H54 (cell line): ENCODE measurements at regions not wholly inside any gene's neighbourhood (a gene's known extent, or its start where the extent isn't known, plus 50 kb on each side); places are given as distances from the start of the nearest gene placed in this dataset.

Source experiments
- DNase-seq: peaks from one replicate; pipeline ENCODE4 v3.0.0; 2011; ENCODE audit warnings: low spot score, mixed read lengths; ENCODE audit not compliant: insufficient read length
- FAIRE-seq: peaks from 3 replicates; lab custom pipeline; 2011; peaks lifted over from hg19 to GRCh38; lab: Jason Lieb, UNC
- POLR2A ChIP-seq: IDR thresholded peaks from 2 replicates; pipeline ENCODE4 v1.6.1; 2011; ENCODE audit warnings: low read depth, mild to moderate bottlenecking, low read length

GRCh38 chr10:3701491-3701890, 83.5 kb downstream of the KLF6 start:
- DNase-seq: no peak
- FAIRE-seq: no peak
- TF ChIP-seq POLR2A: no peak

- no peak for FAIRE-seq
- TF ChIP-seq POLR2A: no peak
- DNase-seq: no peak
Observed at GRCh38 chr10:3700531-3701076, 84.4 kb downstream of the KLF6 start.

GRCh38 chr10:3699916-3700315, 85.1 kb downstream of the KLF6 start:
- FAIRE-seq: no peak
- no peak for DNase-seq
- no peak for TF ChIP-seq POLR2A

GRCh38 chr10:3698312-3698711, 86.7 kb downstream of the KLF6 start:
- TF ChIP-seq POLR2A: no peak
- FAIRE-seq (no peak), DNase-seq (no peak)

GRCh38 chr10:3693698-3694080, 91.3 kb downstream of the KLF6 start:
- no peak for FAIRE-seq
- TF ChIP-seq POLR2A: no peak
- no peak for DNase-seq

GRCh38 chr10:3693022-3693697, 91.8 kb downstream of the KLF6 start:
- no peak for TF ChIP-seq POLR2A
- DNase-seq: no peak
- no peak for FAIRE-seq

GRCh38 chr10:3692387-3692999, 92.5 kb downstream of the KLF6 start:
- no peak for TF ChIP-seq POLR2A
- no peak for FAIRE-seq

GRCh38 chr10:3691482-3691881, 93.5 kb downstream of the KLF6 start:
- FAIRE-seq (no peak), DNase-seq (no peak)
- no peak for TF ChIP-seq POLR2A

More at GRCh38 chr10:3692387-3692999, 92.5 kb downstream of the KLF6 start:
- DNase-seq: no peak

- FAIRE-seq (no peak), DNase-seq (no peak)
- no peak for TF ChIP-seq POLR2A
Observed at GRCh38 chr10:3689871-3690510, 95.0 kb downstream of the KLF6 start.

GRCh38 chr10:3687510-3688081, 97.4 kb downstream of the KLF6 start:
- DNase-seq: no peak
- no peak for FAIRE-seq
- no peak for TF ChIP-seq POLR2A

GRCh38 chr10:3685384-3685783, 99.6 kb downstream of the KLF6 start:
- FAIRE-seq (no peak), DNase-seq (no peak)
- no peak for TF ChIP-seq POLR2A

GRCh38 chr10:3684891-3685290, 100.1 kb downstream of the KLF6 start:
- DNase-seq (no peak), FAIRE-seq (no peak)
- TF ChIP-seq POLR2A: no peak

GRCh38 chr10:3683560-3683959, 101.4 kb downstream of the KLF6 start:
- TF ChIP-seq POLR2A: no peak
- DNase-seq (no peak), FAIRE-seq (no peak)

- no peak for TF ChIP-seq POLR2A
- FAIRE-seq: no peak
- no peak for DNase-seq
Observed at GRCh38 chr10:3682745-3683144, 102.3 kb downstream of the KLF6 start.
